ENCODE measurements at regions not wholly inside any gene's neighbourhood (a gene's known extent, or its start where the extent isn't known, plus 50 kb on each side); places are given as distances from the start of the nearest gene placed in this dataset.

DNA sequence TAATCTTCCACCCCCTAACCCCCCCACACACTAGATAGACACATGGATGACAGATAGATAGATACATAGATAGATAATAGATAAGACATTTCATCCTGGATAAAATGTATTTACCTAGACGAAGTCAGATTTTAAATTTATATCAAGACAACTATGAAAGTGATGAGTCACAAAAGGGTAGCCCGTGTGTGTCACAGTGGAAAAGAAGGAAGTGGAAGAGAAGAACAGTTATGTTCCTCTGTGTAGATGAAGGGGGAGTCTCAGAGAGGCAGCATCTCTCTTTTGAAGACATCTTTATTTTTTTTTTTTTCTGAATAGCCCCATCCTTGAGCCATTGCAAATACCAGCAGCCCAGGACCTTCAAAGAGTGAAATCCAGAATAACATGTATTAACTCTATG is 121.7 kb upstream of the VGLL2 start:
- Histone ChIP-seq H3K36me3 (ENCODE audit: control insufficient read depth in 2 of 2, insufficient read depth in 2 of 2, low read length in 1 of 2) (no peaks in the 10 kb centered on the region), H2AFZ (ENCODE audit: control insufficient read depth, low read depth, low read length) (no peak overlapping the region), H3K9ac (ENCODE audit: control insufficient read depth, insufficient read depth, low read length) (no peak overlapping the region), H3K79me2 (ENCODE audit: control insufficient read depth, insufficient read depth, low read length) (no peaks in the 10 kb centered on the region), H3K4me1 (ENCODE audit: control insufficient read depth, insufficient read depth, low read length) (no peaks in the 10 kb centered on the region), H3K27me3 (replicated peaks in 1 of 2; ENCODE audit: control insufficient read depth in 2 of 2, insufficient read depth in 2 of 2, low read length in 1 of 2) (no peaks in the 10 kb centered on the region), H4K20me1 (ENCODE audit: control insufficient read depth, insufficient read depth) (no peaks in the 10 kb centered on the region), H3K9me3 (replicated peaks; ENCODE audit: control insufficient read depth, insufficient read depth, low read length) (no peaks in the 10 kb centered on the region), H3K27ac (ENCODE audit: control insufficient read depth, insufficient read depth) (no peak overlapping the region), H3K4me2 (ENCODE audit: control insufficient read depth, insufficient read depth) (no peak overlapping the region), H3K4me3 (no peak overlapping the region)
- POLR2A ChIA-PET = no interaction called here
- in situ Hi-C loops (cut with MboI) = no loop called here
- RAD21 ChIA-PET (ENCODE audit: unreplicated experiment) = no interaction called here
- 9% methylated on average over 2 of the region's 2 CpGs for WGBS (ENCODE audit: insufficient coverage, insufficient replicate concordance, low lambda C conversion rate, missing lambda C conversion rate)
- SMC1A ChIA-PET (ENCODE audit: uncharacterized antibody, unreplicated experiment) = no interaction called here
- intact Hi-C loops (cut with micrococcal nuclease; ENCODE audit: unreplicated experiment) = no loop called here
- CTCF ChIA-PET = no interaction called here
- TF ChIP-seq YBX1 (IDR thresholded peaks at IDR 0.05) (no peak), ZBTB40 (IDR thresholded peaks at IDR 0.05; ENCODE audit: borderline replicate concordance) (no peak), MYC (IDR thresholded peaks at IDR 0.05; ENCODE audit: insufficient read depth, insufficient read length, insufficient replicate concordance, low read length, severe bottlenecking) (no peak), BMI1 (IDR thresholded peaks at IDR 0.05; ENCODE audit: borderline replicate concordance) (no peak), HDAC2 (IDR thresholded peaks at IDR 0.05) (no peak), SMAD5 (IDR thresholded peaks at IDR 0.05; ENCODE audit: low read depth) (no peak), KLF5 (IDR thresholded peaks at IDR 0.05; ENCODE audit: partially characterized antibody) (no peak), ZBED1 (IDR thresholded peaks at IDR 0.05; ENCODE audit: borderline replicate concordance) (no peak), CHD4 (IDR thresholded peaks at IDR 0.05) (no peak)
- TF ChIP-seq, protein P1, sequence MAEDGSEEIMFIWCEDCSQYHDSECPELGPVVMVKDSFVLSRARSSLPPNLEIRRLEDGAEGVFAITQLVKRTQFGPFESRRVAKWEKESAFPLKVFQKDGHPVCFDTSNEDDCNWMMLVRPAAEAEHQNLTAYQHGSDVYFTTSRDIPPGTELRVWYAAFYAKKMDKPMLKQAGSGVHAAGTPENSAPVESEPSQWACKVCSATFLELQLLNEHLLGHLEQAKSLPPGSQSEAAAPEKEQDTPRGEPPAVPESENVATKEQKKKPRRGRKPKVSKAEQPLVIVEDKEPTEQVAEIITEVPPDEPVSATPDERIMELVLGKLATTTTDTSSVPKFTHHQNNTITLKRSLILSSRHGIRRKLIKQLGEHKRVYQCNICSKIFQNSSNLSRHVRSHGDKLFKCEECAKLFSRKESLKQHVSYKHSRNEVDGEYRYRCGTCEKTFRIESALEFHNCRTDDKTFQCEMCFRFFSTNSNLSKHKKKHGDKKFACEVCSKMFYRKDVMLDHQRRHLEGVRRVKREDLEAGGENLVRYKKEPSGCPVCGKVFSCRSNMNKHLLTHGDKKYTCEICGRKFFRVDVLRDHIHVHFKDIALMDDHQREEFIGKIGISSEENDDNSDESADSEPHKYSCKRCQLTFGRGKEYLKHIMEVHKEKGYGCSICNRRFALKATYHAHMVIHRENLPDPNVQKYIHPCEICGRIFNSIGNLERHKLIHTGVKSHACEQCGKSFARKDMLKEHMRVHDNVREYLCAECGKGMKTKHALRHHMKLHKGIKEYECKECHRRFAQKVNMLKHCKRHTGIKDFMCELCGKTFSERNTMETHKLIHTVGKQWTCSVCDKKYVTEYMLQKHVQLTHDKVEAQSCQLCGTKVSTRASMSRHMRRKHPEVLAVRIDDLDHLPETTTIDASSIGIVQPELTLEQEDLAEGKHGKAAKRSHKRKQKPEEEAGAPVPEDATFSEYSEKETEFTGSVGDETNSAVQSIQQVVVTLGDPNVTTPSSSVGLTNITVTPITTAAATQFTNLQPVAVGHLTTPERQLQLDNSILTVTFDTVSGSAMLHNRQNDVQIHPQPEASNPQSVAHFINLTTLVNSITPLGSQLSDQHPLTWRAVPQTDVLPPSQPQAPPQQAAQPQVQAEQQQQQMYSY (CRISPR knock-in tag; IDR thresholded peaks at IDR 0.05) = no peak
- TF ChIP-seq, protein P2, sequence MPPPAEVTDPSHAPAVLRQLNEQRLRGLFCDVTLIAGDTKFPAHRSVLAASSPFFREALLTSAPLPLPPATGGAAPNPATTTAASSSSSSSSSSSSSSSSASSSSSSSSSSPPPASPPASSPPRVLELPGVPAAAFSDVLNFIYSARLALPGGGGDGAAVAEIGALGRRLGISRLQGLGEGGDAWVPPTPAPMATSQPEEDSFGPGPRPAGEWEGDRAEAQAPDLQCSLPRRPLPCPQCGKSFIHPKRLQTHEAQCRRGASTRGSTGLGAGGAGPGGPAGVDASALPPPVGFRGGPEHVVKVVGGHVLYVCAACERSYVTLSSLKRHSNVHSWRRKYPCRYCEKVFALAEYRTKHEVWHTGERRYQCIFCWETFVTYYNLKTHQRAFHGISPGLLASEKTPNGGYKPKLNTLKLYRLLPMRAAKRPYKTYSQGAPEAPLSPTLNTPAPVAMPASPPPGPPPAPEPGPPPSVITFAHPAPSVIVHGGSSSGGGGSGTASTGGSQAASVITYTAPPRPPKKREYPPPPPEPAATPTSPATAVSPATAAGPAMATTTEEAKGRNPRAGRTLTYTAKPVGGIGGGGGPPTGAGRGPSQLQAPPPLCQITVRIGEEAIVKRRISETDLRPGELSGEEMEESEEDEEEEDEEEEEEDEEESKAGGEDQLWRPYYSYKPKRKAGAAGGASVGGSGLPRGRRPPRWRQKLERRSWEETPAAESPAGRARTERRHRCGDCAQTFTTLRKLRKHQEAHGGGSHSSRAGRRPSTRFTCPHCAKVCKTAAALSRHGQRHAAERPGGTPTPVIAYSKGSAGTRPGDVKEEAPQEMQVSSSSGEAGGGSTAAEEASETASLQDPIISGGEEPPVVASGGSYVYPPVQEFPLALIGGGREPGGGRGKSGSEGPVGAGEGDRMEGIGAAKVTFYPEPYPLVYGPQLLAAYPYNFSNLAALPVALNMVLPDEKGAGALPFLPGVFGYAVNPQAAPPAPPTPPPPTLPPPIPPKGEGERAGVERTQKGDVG (CRISPR knock-in tag; IDR thresholded peaks at IDR 0.05) = no peak
- FAIRE-seq (no peak), ATAC-seq (no peak), DNase-seq (ENCODE audit: low read depth, low spot score) (no peak)
- BruUV-seq (replicated peaks) = no TSS peak
